ENCODE measurements at regions not wholly inside any gene's neighbourhood (a gene's known extent, or its start where the extent isn't known, plus 50 kb on each side); places are given as distances from the start of the nearest gene placed in this dataset.
A peak's percentile ranks its signal among the peaks of the same experiment; 100 is the strongest.

GRCh38 chr1:114037631-114037890 lies 58.3 kb downstream of the OLFML3 start:
- Mint-ChIP-seq H3K9me3 (no peaks in the 10 kb centered on the region), H3K27me3 (peaks cover 0 to 2% (median 0%) of the 10 kb centered on the region in 5 donors), H3K27ac (peak overlapping the region in 1 of 9 donors; percentile 12), H3K4me3 (no peak overlapping the region), H3K36me3 (no peaks in the 10 kb centered on the region), H3K4me1 (peaks cover 0 to 4% (median 0%) of the 10 kb centered on the region in 7 donors)
- no peaks in the 10 kb centered on the region for H3K27me3 ChIP-seq (ENCODE audit: control insufficient read depth in 2 of 2, insufficient read depth in 2 of 2, low read length in 2 of 2)
- H3K36me3 ChIP-seq (ENCODE audit: control insufficient read depth in 2 of 3, insufficient read depth in 3 of 3, low read length in 3 of 3): no peaks in the 10 kb centered on the region
- H3K4me1 ChIP-seq (ENCODE audit: control insufficient read depth in 2 of 2, insufficient read depth in 2 of 2, low read length in 2 of 2): no peaks in the 10 kb centered on the region
- DNase-seq (no peak), ATAC-seq (no peak)
- H3K9me3 ChIP-seq (ENCODE audit: control insufficient read depth in 2 of 3, low read length in 3 of 3): no peaks in the 10 kb centered on the region
- ChIA-PET POLR2A (no interaction called here), CTCF (no interaction called here)
- no peak overlapping the region for H3K4me3 ChIP-seq (ENCODE audit: low read length)
- intact Hi-C loops (cut with micrococcal nuclease): no loop called here
- no peak overlapping the region for H3K27ac ChIP-seq (ENCODE audit: low read depth, low read length)

- DNase-seq: no peak
- intact Hi-C loops (cut with micrococcal nuclease): no loop called here
- H3K36me3 Mint-ChIP-seq: no peaks in the 10 kb centered on the region
- H3K27me3 Mint-ChIP-seq: peaks cover 0 to 2% (median 0%) of the 10 kb centered on the region in 5 donors
- H3K36me3 ChIP-seq (ENCODE audit: control insufficient read depth in 2 of 3, insufficient read depth in 3 of 3, low read length in 3 of 3): no peaks in the 10 kb centered on the region
- H3K27ac Mint-ChIP-seq: no peak overlapping the region
- ChIA-PET CTCF (no interaction called here), POLR2A (no interaction called here)
- H3K4me1 Mint-ChIP-seq: peaks cover 0 to 4% (median 0%) of the 10 kb centered on the region in 7 donors
- H3K4me1 ChIP-seq (ENCODE audit: control insufficient read depth in 2 of 2, insufficient read depth in 2 of 2, low read length in 2 of 2): no peaks in the 10 kb centered on the region
- no peaks in the 10 kb centered on the region for H3K9me3 Mint-ChIP-seq
- no peak overlapping the region for H3K4me3 ChIP-seq (ENCODE audit: low read length)
- H3K9me3 ChIP-seq (ENCODE audit: control insufficient read depth in 2 of 3, low read length in 3 of 3): no peaks in the 10 kb centered on the region
- H3K4me3 Mint-ChIP-seq: no peak overlapping the region
- H3K27ac ChIP-seq (ENCODE audit: low read depth, low read length): no peak overlapping the region
- H3K27me3 ChIP-seq (ENCODE audit: control insufficient read depth in 2 of 2, insufficient read depth in 2 of 2, low read length in 2 of 2): no peaks in the 10 kb centered on the region
- ATAC-seq: no peak
Measured at GRCh38 chr1:114037962-114038816, 58.9 kb downstream of the OLFML3 start.

Data from naive thymus-derived CD4-positive, alpha-beta T cell (primary cell).